Adrenal gland (tissue), 5 donors: ENCODE measurements at regions not wholly inside any gene's neighbourhood (a gene's known extent, or its start where the extent isn't known, plus 50 kb on each side); places are given as distances from the start of the nearest gene placed in this dataset.

ENCODE experiments used
- CTCF ChIP-seq, 6 experiments: fragments of 450-650 bp in 4 of 6; fragments of 200-600 bp in 2 of 6; sonication (generic) in 1 of 6; IDR thresholded peaks; 1 replicate in 5 of 6; 2 replicates in 1 of 6; pipeline versions ENCODE4 v1.5.1 to v1.8.0; 2016 to 2021; ENCODE audit warnings: antibody characterized with exemption in 6 of 6, mild to moderate bottlenecking in 2 of 6, moderate library complexity in 1 of 6
- POLR2A ChIP-seq, 2 donors: fragments of 450-650 bp; IDR thresholded peaks; one replicate each; pipeline ENCODE4 v1.6.1; 2017; ENCODE audit warnings: antibody characterized with exemption in 2 of 2, mild to moderate bottlenecking in 2 of 2, moderate library complexity in 1 of 2
- donor health status: DM: no; HTN: no; CAD: no.

- TF ChIP-seq CTCF (IDR thresholded peaks at IDR 0.05) (no peak), POLR2A (IDR thresholded peaks at IDR 0.05) (no peak)
Observed at GRCh38 chr10:130337305-130337640, 201.1 kb downstream of the GLRX3 start.
